Hematopoietic multipotent progenitor cell (in vitro differentiated cells): ENCODE measurements at regions not wholly inside any gene's neighbourhood (a gene's known extent, or its start where the extent isn't known, plus 50 kb on each side); places are given as distances from the start of the nearest gene placed in this dataset.
"Not testable (repeated sequence)": the region's sequence is repeated elsewhere in the genome, so short reads cannot be mapped to it uniquely, and the experiment has no call there.

Experiments used
- DNase-seq, 3 donors: peaks; one replicate each; pipeline ENCODE4 v3.0.0-alpha.2; 2011 to 2015; ENCODE audit warnings: low read depth in 2 of 3, low spot score in 2 of 3

DNA sequence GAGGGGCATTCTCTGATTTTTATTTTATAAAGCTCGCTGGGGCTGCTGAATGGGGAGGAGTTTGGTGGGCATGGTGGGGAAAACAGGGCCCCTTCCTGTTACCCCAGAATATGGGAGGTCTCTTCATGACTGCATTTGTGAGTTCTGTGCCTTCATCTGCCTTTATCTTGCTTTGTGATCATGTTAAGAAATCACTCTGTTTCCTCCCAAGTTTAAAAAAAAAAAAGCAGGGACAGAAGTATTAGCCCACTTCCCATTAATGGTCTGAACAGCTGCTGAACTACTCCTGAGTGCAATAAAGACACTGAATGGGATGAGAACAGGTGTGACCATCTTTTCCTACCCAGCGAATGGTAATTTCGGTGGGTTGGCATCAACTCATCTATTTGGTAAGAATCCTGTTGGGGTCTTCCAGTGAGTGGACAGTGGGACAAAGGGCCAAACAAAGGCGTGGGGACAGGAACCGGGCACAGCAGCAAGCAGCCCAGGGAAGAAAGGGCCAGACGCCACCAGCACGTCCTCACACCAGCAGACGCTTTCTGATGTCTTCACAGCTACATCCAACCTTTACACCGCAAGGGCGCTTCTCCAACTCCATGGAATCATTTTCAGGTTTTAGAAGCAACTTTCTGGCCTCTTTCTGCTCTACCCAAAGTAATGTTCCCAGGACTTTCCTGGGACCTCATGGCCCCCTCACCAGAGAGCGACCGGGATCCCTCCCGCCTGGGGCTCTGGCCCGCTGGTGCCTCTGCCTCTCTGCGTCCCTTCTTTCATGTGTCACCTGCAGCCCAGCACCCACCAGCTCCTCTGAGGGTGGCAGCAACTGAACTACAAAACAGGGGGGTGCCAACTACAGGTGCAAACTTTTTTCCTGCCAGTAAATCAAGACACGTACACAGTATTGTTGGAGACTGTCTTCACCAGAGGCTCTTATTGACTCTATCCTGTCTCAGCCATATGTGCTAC, 160.2 kb downstream of the ADSS2 start:
- DNase-seq: peak in 2 of 3 donors; percentile 18 to 63

DNA sequence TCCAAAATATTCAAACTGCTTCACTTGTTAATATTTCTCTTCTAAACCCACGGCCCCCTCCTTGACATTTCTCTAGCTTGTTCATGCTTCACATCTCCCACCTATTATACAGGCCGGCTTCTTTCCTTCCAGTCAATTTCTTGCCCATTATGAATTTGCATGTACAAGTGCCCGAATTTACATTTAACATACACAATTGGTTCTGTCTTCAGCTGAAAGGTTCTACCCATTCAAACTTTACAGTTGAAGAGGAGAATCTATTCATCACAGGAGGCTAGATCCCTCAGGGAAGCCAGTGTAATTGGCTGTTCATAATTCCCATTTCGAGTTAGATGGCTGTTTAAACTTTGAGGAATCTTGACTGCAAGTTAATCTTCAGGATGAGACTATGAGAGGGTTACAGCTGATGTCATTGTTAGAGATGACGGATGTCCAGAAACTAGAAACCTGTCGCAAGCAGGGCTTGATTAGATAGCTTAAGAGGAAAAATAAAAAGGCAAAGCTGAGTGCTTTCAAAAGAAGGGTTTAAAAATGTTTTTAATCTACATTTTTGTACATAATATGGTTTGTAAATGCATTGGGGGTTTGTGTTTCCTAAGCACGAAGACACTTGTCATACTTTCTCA, 157.0 kb downstream of the ADSS2 start:
- DNase-seq: no peak

DNA sequence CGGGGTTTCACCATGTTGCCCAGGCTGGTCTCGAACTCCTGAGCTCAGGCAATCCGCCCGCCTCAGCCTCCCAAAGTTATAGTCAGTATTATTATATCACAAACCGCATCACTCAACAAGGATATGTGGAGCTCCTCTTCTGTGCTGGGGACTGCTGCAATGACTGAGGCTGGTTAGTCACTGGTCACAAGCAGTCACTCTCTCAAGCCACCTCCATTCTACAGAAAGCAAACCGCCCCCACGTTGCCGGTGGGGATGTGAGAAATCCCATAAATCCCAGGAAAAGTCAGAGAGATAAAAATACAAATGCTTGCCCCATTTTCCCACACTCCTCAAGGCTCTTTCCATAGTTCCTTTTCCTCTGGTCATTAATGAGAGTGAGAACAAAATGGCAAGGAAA, 155.7 kb downstream of the ADSS2 start:
- no peak for DNase-seq

DNA sequence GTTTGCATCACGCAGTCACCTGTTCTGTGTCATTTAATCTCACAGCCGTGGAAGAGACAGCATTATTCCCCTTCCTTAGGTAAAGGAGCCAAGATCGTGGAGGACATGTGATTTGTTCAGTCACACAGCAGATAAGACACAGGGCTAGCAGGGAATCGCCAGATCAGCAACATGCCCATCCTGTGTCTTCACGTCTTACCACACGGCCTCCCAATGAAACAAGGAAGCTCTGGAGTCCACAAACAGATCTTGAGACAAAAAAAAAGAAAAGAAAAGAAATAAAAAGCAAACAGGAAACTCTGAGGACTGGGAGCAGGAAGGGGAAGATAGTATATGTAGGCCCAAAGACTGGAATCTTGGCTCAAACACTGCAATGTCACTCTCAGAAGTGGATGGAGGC, 155.3 kb downstream of the ADSS2 start:
- DNase-seq: no peak

DNA sequence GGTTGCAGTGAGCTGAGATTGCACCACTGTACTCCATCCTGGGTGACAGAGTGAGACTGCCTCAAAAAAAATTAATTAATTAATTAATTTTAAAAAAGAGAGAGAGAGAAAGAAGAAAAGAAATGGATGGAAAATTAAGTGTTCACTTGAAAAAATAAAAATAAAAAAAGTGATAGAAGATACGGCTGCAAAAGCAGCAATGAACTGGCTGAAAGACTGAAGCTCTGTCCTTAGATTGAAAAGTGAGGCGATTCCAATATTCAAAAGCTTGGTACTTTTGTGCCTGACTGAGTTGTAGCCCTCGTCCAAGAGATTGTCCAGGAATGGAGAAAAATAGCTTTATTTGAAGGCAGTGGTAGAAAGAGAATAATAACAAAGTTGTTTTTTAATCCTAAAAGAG, 154.6 kb downstream of the ADSS2 start:
- no peak for DNase-seq

DNA sequence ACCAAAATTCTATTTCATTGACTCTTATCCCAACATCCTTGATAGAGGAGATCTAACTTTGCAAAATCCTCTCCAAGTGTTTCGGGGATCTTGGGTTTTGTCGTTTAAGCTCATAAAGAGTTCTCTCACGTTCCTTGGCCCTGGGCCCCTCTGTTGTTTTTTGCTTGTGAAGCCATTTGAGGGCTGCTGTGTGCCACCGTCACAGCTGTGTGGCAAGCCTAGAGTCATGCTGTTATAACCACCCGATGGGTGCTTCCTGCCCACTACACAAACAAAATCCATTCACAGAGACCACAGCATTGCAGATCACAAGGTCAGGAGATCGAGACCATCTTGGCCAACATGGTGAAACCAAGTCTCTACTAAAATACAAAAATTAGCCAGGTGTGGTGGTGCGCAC, 154.1 kb downstream of the ADSS2 start:
- DNase-seq: no peak

DNA sequence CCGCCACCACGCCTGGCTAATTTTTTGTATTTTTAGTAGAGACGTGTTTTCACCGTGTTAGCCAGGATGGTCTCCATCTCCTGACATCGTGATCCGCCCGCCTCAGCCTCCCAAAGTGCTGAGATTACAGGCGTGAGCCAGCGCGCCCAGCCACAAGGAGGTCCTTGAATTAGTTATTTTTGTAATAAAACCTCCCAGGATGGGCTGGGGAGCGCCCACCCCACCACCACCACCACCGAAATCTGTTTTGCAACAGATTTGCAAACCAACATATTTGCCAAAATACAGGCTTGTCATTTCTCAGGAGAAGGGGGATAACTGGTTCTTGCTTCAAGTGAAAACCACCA, 151.7 kb downstream of the ADSS2 start:
- not testable (repeated sequence) for DNase-seq

DNA sequence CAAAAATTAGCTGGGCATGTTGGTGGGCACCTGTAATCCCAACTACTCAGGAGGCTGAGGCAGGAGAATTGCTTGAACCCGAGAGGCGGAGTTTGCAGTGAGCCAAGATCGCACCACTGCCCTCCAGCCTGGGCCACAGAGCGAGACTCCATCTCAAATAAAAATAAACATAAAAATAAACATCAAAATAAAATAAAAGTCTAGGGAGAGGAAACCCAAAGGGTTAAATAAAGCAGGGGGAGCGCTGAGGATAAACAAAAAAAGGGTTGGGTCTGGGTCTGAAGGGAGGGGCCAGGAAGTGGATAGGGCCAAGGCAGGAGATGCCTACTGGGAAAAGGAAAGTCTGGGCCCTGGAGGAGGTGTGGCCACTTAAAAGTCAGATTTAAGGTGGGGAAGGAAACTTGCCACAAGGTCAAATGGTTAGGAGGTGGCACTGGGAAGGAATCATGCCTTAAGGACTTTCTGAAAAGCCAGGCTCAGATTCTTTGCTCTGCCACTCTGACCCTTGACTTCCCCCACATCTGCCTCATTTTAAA, 150.0 kb downstream of the ADSS2 start:
- no peak for DNase-seq

DNA sequence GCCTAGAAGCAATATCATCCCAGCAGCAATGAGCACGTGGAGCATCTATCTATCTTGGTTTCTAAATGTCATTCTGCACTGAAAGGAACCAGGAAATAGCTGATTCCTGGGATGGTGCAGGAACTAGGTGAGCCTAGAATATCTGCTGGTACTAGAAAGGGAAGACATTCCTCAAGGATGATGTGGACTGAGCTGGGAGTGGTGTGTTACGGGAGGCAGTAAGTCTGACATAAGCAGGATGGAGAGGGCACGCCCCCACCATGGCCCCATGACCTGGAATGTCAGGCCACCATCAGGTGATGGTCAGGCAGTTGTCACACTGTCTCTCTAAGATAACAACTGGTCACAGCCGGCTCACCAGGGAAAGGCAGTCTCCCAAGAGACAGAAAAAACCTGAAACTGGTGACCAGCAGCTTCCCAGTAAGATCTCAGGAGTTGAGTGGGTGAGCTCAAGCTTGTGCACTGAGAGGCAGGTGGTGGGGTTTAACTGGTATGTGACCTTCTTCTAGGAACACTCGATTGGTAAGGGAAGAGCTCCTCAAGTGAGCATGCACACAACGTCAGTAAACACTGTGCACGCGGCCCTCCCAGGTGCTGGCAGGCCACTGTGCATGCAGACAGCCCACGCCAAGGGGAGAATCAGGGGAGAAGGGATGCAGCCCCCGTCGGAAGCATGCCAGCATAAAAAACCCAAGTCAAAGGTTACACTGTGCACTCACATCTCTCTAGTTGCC, 148.7 kb downstream of the ADSS2 start:
- no peak for DNase-seq

DNA sequence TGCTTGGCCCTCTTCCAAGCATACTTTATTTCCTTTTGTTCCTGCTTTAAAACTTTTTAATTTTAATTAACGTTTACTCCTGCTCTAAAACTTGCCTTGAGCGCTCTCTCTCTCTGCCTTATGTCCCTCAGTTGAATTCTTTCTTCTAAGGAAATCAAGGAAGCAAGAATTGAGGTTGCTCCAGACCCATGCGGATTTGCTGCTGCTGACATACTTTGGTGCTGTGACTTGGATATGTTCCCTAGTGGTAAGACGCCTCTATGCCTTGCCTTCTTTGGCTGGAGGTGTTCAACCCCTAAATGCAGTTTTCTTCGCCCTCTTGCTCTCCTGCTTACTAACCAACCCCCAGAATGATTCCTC, 148.1 kb downstream of the ADSS2 start:
- no peak for DNase-seq

DNA sequence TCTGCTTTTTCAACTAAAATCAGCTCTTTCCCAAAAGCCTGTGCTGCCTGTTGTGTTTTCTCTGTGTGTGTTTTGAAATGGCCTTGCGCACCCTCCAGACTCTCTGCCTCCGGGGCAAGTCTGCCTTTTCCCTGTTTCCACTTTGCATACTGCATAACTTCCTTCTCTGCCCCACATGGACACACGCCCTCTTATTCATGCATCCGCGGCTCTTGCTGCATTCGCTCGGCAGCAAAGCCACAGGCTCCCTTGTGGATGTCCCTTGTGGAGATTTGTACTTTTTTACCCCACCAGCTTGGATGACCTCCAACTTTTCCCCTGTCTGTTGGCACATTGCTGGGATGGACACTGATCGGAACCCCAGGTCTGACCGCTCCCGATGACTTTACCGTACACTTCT, 147.6 kb downstream of the ADSS2 start:
- DNase-seq: no peak

DNA sequence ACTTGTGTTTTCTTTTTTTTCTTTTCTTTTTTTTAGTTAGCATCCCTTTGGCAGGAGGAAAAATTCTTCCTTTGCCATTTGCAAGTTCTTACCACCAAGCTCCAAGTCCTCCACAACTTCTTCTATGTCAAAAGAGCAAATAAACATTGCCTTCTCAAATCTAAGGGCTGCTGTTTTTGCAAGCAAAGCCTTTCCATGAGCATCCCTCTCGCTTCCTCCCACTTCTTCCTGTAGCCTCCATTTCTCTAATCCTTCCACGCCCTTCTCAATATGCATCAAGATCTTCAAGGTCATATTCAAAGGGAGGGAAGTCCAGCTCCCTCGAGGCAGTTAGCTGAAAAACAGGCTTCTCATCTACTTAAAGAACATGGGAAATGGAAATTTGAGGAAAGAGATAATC, 147.1 kb downstream of the ADSS2 start:
- no peak for DNase-seq

DNA sequence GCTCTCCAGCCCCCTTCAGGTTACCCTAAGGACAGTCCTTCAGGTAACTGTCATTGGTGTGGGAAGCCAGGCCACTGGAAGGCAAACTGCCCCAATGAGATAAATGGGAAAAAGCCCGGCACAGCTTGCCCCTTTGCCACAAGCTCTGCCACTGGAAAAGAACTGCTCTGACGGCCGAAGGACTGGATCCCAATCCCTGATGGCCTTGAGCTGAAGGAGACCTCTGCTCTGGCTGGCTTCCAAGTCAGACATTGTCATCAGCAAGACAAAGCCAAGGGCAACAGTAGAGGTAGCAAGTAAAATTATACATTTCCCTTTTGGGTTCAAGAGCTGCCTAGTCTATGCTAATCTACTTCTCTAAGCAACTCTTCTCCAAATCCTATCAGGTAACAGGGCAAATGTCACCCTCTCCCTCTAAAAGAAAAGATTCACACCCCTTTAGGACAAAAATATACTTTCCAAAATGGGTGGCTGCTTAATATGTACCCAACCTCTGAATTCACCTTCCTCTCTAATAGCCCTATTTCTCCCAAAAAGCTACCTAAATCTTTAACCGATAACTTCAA, 145.8 kb downstream of the ADSS2 start:
- DNase-seq: no peak

DNA sequence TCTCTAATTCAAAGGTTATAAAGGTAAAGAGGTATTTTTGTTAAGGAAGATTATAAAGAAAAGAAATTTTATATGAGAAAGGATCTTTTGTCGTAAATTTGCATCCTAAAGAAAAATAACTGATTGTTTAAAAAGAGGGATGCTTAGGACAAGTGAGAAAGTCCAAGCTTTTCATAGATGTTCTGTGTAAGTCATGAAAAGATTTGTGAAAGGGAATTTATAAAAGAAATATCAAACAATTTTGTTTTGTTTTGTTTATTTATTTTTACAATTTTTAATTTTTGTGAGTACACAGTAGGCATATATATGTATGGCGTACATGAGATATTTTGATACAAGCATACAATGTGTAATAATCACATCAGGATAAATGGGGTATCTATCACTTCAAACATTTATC, 145.2 kb downstream of the ADSS2 start:
- DNase-seq: no peak

DNA sequence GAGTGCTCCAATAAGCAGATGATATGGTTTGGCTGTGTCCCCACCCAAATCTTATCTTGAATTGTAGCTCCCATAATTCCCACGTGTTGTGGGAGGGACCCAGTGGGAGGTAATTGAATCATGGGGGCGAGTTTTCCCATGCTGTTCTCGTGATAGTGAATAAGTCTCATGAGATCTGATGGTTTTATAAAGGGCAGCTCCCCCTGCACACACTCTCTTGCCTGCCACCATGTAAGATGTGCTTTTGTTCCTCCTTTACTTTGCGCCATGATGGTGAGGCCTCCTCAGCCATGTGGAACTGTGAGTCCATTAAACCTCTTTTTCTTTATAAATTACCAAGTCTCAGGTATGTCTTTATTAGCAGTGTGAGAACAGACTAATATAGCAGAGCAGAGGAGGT, 142.5 kb downstream of the ADSS2 start:
- DNase-seq: not testable (repeated sequence)

DNA sequence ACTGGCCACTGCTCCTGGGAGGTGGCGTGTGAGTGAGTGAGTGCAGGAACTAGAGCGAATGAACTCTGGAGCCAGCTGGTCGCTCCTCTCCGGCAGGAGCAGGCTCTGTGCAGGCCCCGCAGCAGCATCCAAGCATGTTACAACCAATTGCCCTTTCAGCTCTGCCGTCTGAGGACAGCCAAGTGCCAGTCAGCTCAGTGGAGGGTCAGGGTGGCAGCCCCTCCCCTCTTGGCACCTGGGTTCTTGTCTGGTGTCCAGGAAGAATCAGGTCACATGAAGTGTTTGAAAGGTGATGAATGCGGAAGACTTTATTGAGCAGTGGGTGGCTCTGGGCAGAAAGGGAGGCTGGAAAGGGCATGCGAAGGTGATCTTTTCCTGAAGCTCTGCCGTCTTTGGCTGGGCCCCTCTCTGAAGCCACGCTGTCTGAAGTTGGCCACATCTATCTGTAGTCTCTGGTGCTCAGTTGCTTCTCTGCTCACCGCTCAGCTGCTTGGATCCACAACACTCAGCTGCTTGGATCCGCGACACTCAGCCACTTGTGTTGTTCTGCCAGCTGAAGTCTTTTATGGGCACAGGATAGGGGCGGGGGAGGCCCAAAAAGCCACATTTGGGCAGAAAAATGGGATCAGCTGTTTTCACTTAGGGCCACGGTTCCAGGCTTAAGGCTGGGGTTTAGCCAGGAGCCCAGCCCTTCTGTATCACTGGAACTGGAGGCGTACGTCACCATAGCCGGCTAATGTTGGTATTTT, 139.8 kb downstream of the ADSS2 start:
- DNase-seq: no peak

DNA sequence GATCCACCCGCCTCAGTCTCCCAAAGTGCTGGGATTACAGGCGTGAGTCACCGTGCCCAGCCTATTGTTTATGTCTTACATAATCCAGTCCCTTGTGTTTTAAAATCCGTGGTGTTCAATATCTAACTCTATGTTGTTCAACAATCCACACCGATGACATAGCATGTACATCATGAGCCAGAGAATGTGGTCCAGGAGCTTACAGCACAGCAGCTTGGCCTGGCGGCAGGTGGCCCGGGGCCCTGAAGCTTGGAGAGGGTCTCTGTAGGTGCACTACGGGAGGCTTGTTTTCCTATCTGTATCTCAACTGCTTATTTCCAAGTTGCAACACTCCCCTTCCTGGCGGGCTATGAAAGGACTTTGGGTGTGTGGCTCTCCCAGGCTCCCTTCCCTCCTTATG, 138.4 kb downstream of the ADSS2 start:
- DNase-seq: no peak

DNA sequence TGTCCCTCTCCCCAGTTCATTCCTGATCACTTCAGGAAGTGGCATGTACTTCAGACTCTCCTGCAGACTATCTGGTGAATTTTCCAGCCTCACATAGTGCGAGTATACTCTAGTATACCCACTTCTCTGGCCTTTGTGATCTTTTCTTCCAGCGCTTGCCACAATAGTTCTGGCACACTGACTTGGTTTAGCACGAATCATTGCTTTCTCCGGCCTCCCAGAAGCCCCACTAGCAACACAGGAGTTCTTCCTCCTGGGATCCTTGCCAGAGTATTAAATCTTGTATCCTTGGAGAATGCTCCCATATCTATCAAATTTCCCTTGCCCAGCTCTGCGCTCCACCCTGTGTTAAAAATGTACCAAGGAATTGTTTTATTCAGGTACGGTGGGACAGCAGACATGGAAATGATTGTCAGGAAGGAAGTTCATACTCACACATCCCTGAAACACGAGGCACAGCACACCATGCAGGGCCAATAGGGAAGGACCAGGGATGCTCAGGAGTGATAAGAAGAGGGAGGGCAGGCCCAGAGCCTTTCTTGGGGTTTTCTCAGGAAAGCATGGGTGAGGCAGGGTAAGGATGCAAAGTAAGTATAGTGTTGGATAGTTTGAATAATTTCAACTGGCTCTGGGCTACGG, 136.7 kb downstream of the ADSS2 start:
- DNase-seq: no peak

DNA sequence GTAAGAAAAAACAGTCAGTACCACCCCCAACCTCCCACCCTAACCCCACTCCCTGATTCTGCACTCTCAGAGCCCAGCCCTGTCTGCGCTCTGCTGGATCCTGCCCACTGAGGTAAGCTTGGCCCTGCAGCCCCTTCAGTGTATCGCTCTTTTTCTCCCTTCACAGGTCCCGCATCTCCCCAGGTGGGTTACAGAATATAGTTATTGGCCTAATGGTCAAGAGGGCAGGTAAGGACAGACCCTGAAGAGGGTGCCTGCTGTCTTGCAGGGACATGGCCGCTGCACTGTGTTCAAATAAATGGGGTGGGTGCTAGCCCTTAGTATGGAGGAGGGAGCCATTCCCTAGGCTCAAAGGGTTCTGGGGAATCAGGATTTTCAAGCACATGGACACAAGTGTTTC, 135.7 kb downstream of the ADSS2 start:
- no peak for DNase-seq

DNA sequence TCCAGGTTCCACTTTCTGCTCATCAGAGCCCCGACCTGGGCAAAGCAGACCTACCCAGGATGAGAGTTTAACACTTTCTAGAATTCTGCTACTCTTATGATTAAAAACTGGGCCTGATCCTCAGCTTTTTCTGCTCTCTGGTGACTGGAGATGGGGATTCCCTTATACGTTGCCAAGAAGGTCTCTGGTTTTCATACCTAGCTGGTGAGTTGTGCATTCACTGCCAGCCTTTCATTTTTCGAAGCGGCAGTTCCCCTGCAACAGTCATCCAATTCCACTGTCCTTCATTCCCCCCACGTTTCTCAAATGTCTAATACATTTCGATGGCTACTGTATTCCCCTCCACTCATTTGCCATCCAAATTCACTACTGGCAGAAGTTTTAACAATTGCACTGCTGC, 135.3 kb downstream of the ADSS2 start:
- DNase-seq: no peak
